HG02759 (cell line): ENCODE measurements at regions not wholly inside any gene's neighbourhood (a gene's known extent, or its start where the extent isn't known, plus 50 kb on each side); places are given as distances from the start of the nearest gene placed in this dataset.

Experiments used
- ATAC-seq: cut with Tn5 transposase; IDR thresholded peaks from one replicate; pipeline ENCODE4 v1.9.1; 2021; ENCODE audit warnings: mild to moderate bottlenecking, moderate library complexity; ENCODE audit not compliant: unreplicated experiment

GRCh38 chr1:55848906-55849305 is 633.7 kb upstream of the USP24 start:
- no peak for ATAC-seq

GRCh38 chr1:55846051-55846450 is 630.9 kb upstream of the USP24 start:
- ATAC-seq: no peak

DNA sequence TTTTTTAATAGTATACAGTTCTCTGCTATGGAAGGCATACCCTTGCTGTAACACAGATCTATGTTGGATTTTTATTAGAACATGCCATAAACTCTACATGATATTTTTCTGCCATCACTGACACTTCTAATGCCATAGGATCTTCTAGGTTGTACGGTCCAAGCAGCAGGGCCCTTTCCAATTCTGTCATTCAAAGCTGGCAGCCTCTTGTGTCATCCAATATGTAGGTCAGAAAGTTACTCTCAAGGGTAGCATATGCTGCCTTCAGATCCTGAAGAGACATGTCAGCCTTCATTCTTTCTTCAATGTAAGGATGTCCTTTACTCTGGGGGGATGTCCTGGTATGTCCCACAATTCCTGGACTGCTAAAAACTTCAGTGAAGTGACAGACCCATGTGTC is 629.2 kb upstream of the USP24 start:
- no peak for ATAC-seq

DNA sequence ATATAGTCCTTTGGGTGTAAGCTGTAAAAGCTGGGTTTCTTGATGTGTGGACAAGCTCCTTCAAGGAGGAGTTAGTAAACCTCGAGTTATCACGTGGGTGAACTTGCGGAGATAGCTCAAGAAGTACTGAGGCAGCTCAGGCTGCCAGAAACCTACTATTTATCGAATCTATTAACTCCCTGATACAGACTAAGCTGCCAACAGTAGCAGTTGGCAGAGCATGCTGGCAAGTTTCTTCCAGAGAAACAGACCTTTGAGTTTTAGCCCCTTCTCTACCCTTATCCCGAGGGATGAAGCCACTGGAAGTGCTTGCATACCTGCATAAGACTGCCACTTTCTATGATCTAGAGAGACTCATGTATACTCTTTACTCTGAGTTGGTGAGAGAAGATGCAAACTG is 624.5 kb upstream of the USP24 start:
- ATAC-seq: no peak

GRCh38 chr1:55839221-55839620 is 624.1 kb upstream of the USP24 start:
- no peak for ATAC-seq

DNA sequence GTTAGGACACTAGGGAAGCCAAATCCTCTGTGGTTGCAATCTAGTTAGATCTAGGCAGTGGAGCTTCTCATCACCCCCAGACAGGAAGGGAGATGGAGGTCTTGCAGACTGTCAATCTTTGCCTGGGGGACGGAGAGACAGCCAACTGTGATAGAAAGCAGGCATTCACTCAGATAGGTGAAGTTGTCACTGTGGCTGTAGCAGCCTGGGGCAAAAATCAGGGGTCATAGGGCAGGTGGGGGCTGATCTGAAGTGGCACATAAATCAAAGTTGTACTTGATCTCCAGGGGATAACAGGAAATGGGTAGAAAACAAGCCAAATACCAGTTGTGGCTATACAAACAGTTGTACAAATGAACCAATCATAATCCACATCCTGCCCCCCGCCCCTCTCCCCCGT is 620.9 kb upstream of the USP24 start:
- ATAC-seq: no peak

DNA sequence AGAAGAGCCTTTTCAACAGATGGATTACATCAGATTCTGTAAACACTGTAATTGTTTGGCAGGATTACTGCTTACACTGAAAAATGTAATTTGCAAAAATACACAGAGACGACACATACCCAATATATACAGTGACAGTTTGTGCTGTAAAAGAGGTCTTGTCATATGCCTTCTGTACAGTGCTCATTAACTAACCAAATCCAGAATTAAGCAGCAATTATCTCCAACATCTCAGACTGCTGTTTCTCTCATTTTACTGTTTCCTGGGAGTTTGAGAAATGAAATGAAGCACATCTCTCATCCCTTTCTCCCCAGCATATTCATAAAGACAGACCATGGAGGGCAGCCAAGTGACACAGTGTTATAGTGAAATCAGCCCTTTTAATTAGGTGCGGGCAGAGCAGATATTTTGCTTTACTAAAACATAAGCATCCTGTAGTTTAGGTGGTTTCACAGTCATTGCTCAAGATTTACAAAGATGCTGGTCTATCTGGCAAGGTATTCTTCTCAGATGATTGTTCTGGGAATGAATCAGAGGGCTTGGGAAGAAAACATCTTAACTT is 618.4 kb upstream of the USP24 start:
- ATAC-seq: no peak

DNA sequence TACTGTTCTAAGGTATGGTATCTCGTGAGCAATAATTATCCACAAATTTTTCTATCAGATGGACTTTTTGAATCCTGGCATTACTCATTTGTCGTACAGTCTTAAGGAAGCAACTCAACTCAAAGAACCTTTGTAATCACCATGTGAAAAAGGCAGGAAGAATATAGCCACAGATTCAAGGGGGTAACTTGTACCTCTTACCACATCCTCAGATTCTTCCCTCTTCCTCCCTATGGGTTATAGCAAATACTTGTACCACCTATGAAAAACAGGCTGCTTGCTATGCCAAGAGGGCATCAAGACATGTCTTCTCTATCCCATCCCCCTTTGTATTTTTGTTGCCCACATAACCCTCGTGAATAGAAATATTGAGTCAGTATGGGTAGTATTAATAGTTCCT is 616.6 kb upstream of the USP24 start:
- ATAC-seq: no peak

GRCh38 chr1:55828044-55828443 is 612.9 kb upstream of the USP24 start:
- ATAC-seq: no peak

- ATAC-seq: no peak
Measured at GRCh38 chr1:55827350-55827749, 612.2 kb upstream of the USP24 start.

GRCh38 chr1:55826381-55827080 is 611.4 kb upstream of the USP24 start:
- ATAC-seq: no peak

- ATAC-seq: no peak
Measured at GRCh38 chr1:55825461-55825860, 610.3 kb upstream of the USP24 start.

GRCh38 chr1:55824251-55824640 is 609.1 kb upstream of the USP24 start:
- ATAC-seq: no peak

DNA sequence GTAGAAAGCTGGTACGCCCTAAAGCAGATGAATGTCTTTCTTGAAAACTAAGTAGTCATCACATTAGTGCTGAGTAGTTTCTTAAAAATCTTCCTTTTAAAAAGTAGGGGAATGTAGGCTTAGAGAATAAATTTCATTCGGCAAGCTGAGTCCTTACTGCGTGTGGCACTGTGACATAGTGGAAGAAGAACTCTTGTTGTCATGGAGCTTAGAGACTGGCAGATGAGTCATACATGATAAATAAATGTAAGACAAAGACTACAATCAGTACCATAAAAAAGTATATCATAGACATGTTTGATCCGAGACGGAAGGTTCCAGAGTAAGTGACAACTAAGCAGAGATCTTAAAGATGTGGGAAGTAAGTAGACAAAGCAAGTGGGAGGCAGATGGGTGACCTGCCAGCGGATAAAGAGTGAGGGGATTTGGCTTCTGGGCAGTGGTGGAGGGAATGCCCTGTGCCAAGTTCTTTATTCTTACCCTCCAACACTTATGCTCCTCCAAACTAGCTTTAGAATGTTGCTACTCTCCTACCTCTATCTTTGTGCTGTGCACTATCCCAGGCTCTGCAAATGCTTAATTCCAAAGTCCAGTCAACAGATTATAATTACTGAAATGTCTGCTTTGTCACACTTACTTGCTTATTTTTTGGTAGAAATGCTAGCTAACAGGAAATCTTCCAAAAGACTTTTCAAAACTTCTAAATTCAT is 608.5 kb upstream of the USP24 start:
- ATAC-seq: no peak

DNA sequence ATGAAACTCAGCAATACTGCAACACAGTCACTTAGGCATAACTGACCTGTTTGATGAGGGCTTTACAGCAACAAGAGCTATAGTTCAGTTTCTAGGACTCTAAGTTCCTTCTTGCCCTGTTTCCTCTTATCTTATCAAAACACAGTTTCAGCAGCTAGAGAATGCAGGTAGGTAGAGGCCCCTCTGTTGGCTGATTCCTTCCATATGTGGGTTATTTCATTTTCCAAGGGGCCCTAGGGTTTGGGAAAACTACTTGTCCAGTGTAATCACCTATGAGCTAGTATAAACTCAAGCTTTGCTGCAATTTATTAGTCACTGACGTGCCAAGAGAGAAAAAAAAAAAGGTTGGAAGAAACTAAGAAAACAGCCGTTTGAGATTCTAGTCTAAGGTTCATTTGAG is 607.7 kb upstream of the USP24 start:
- no peak for ATAC-seq

DNA sequence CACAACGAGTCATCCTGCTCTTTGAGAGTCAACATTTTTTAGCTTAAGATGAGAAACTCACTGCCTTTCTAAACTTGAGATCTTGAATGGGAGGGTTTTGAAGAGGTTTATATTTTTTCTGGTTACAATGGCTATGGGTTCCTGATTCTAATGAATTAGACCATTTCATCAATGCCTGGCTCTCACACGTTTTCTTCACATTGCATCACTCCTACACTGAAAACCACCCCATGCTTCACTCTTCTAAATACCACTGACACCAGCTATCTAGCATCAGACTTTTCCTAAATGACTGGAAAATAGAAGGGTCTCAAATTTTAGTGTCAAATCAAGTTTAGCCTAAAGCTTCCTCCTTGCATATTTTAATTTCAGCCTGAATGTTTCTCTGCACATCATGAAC is 606.1 kb upstream of the USP24 start:
- no peak for ATAC-seq

GRCh38 chr1:55820501-55820900 is 605.3 kb upstream of the USP24 start:
- ATAC-seq: no peak

DNA sequence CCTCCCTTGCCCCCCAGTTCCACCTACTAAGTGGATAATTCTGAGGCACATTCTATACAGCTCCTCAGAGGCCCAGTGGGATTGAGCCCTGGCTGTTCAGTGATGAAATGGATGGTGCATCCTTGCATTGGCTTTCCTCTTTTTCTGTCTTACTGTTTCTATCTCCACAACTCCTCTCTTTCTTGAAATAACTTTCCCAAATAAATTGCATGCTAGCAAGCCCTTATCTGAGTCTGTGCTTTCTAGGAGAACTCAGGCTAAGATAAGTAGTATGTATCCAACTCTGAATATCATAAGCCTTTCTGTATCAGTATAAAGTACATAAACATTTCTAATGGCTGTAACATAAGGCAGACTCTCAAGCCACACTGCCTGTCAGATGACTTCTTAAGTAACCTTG is 603.8 kb upstream of the USP24 start:
- no peak for ATAC-seq

DNA sequence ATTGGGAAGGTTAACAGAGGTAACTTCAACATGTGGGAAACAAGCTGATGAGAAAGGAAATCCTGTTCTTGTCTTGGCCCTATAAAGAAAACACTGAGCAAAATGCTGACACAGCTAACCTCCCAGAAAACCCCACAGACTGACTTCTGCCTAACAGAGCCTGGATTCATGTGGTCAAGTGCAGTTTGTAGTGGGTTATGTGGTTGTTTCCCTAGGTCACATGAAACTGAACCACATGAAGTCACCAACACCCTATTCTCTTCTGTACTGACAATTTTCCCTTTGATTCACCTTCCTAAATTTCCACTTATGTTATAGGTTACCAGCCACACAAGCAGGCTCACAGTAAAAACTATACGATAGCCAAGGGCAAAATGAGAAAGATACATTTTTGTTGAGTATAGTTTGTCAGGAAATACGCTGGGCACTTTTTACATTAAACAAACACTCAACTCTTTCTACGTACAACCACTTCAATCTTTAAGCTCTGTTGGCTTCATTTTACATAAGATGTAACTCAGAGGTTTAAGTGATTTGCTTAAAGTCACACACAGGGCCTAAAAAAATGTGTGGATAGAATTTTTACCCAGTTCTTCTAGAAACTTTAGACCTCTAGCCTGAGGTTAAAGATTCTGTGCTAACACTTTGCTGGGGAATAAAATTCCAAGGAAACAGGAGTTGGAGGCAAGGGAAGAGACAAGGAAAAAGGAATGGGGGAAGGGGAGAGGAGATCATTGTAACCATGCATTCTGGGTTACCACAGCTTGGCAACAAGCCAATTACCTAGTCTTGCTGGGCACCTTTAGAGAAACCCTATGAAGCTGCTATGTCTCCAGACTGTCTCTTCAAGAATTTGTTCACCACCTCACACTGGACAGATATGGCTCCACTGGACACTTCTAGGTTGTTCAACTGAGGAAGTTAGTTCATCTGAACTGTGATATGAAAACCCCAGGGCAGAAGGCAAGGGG is 601.6 kb upstream of the USP24 start:
- ATAC-seq: no peak

GRCh38 chr1:55815745-55816455 is 600.7 kb upstream of the USP24 start:
- ATAC-seq: no peak

DNA sequence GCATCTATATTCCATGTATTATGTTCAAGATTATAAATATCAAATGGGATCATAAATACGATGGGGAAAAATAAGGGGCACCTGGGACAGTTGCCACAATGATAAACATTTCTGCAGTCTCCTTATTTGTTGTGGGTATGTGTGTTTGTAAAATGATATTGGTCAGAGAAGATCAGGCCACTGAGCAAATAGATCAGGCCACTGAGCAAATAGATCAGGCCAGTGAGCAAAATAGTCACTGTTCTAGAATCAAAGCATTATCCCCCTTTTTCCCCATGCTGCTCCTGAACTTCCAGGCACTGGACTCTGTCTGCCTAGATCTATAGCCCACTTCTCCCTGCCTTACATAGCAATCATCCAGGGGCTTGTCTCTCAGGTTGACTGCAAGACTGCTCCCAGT is 599.8 kb upstream of the USP24 start:
- no peak for ATAC-seq
